Fibroblast of lung (primary cell): ENCODE measurements at regions not wholly inside any gene's neighbourhood (a gene's known extent, or its start where the extent isn't known, plus 50 kb on each side); places are given as distances from the start of the nearest gene placed in this dataset.
A peak's percentile ranks its signal among the peaks of the same experiment; 100 is the strongest.
"Not testable (repeated sequence)": the region's sequence is repeated elsewhere in the genome, so short reads cannot be mapped to it uniquely, and the experiment has no call there.

ENCODE experiments used
- DNase-seq, 2 donors: peaks; one replicate each; pipeline versions ENCODE4 v3.0.0 to v3.0.0-alpha.2; 2010; ENCODE audit warnings: low read depth in 2 of 2
- H2AFZ ChIP-seq: 2 replicates; pipeline ENCODE4 v1.5.1; 2012; ENCODE audit warnings: low read length, control low read depth, inconsistent platforms
- H3K27ac ChIP-seq: 2 replicates; pipeline ENCODE4 v1.5.1; 2011; ENCODE audit warnings: low read length, control low read depth; ENCODE audit not compliant: insufficient read depth
- H3K27me3 ChIP-seq: 2 replicates; pipeline ENCODE4 v1.5.1; 2011; ENCODE audit warnings: mild to moderate bottlenecking, low read length; ENCODE audit not compliant: control insufficient read depth, insufficient read depth
- H3K36me3 ChIP-seq: 2 replicates; pipeline ENCODE4 v1.5.1; 2011; ENCODE audit warnings: low read length; ENCODE audit not compliant: control insufficient read depth, insufficient read depth
- H3K4me1 ChIP-seq: 2 replicates; pipeline ENCODE4 v1.5.1; 2011; ENCODE audit warnings: low read length; ENCODE audit not compliant: control insufficient read depth, insufficient read depth; ENCODE audit errors: extremely low read depth
- H3K4me2 ChIP-seq: 2 replicates; pipeline ENCODE4 v1.5.1; 2011; ENCODE audit warnings: low read length, control low read depth; ENCODE audit not compliant: insufficient read depth; ENCODE audit errors: extremely low read depth
- H3K4me3 ChIP-seq, 4 experiments: fragments of 200-600 bp in 1 of 4; sonication (generic) in 1 of 4; replicated peaks in 1 of 4; 2 replicates each; pipeline ENCODE4 v1.5.1; 2011 to 2016; ENCODE audit warnings: low read length in 4 of 4, low read depth in 3 of 4, mild to moderate bottlenecking in 3 of 4, control low read depth in 2 of 4, inconsistent platforms in 1 of 4, mixed read lengths in 1 of 4; ENCODE audit not compliant: insufficient read depth in 1 of 4; ENCODE audit errors: control extremely low read depth in 1 of 4
- H3K79me2 ChIP-seq: 2 replicates; pipeline ENCODE4 v1.5.1; 2012; ENCODE audit warnings: mild to moderate bottlenecking, low read length, inconsistent platforms; ENCODE audit not compliant: control insufficient read depth, insufficient read depth
- H3K9ac ChIP-seq: 2 replicates; pipeline ENCODE4 v1.5.1; 2011; ENCODE audit warnings: mild to moderate bottlenecking, low read length, control low read depth; ENCODE audit not compliant: insufficient read depth
- H3K9me3 ChIP-seq: 2 replicates; pipeline ENCODE4 v1.5.1; 2012; ENCODE audit warnings: low read depth, low read length; ENCODE audit not compliant: control insufficient read depth, insufficient read depth
- H4K20me1 ChIP-seq: 2 replicates; pipeline ENCODE4 v1.5.1; 2011; ENCODE audit warnings: low read length; ENCODE audit not compliant: control insufficient read depth, insufficient read depth; ENCODE audit errors: extremely low read depth
- CTCF ChIP-seq, 2 donors: IDR thresholded peaks in 1 of 2; conservative IDR thresholded peaks in 1 of 2; 1 replicate in 1 of 2; 2 replicates in 1 of 2; pipeline ENCODE4 v1.5.1; 2011 to 2012; ENCODE audit warnings: low read length in 2 of 2, control low read depth in 1 of 2, inconsistent platforms in 1 of 2, low read depth in 1 of 2, mild to moderate bottlenecking in 1 of 2
- EZH2 ChIP-seq: IDR thresholded peaks from 2 replicates; pipeline ENCODE4 v1.5.1; 2012; ENCODE audit warnings: low read length, control low read depth, mild to moderate bottlenecking; ENCODE audit errors: missing control alignments

DNA sequence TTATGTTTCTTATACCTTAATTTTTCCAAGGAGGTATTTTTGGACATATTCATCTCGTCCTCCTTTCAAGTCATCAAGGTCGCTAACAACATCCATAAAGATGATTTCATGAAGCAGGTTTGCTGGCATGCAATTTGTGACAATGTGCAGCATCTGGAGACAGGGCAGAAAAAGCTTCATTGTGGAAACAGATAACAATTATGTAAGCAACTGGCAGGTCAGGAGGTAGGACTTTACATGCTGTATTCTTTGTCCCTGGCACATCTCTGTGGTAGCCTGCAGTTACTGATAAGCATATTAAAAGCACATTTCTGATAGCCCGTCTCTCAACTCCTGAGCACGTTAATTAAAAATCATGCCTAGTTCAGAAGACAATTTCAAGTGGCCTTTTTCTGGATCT, 156.8 kb downstream of the LEPR start:
- Histone ChIP-seq H3K9ac (no peak overlapping the region), H3K27ac (no peak overlapping the region), H3K9me3 (no peaks in the 10 kb centered on the region), H3K27me3 (no peaks in the 10 kb centered on the region), H3K4me1 (no peaks in the 10 kb centered on the region), H3K4me3 (no peak overlapping the region), H4K20me1 (no peaks in the 10 kb centered on the region), H3K4me2 (no peak overlapping the region), H2AFZ (no peak overlapping the region), H3K36me3 (no peaks in the 10 kb centered on the region), H3K79me2 (no peaks in the 10 kb centered on the region)
- DNase-seq, result no peak
- TF ChIP-seq EZH2 (no peak), CTCF (conservative IDR thresholded peaks at IDR 0.05 in 1 of 2, IDR thresholded peaks at IDR 0.05 in 1 of 2; ENCODE audit: low read depth in 1 of 2, low read length in 2 of 2) (no peak)

DNA sequence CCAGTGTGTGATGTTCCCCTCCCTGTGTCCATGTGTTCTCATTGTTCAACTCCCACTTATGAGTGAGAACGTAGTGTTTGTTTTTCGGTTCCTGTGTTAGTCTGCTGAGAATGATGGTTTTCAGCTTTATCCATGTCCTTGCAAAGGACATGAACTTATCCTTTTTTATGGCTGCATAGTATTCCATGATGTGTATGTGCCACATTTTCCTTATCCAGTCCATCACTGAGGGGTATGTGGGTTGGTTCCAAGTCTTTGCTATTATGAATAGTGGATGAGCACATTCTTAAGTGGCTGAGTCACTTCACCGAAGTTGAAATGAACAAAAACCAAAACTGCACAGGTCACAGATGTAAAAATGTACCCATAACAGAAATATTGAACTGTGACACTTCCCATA, 157.5 kb downstream of the LEPR start:
- H3K36me3 ChIP-seq, H3K27ac ChIP-seq: not testable (repeated sequence)
- DNase-seq, result peak in 1 of 2 donors; percentile 6

GRCh38 chr1:65581119-65581518, 160.7 kb downstream of the LEPR start:
- Histone ChIP-seq H3K27ac (no peak overlapping the region), H3K27me3 (no peaks in the 10 kb centered on the region), H3K4me3 (no peak overlapping the region), H2AFZ (no peak overlapping the region), H4K20me1 (no peaks in the 10 kb centered on the region), H3K4me1 (no peaks in the 10 kb centered on the region), H3K36me3 (no peaks in the 10 kb centered on the region), H3K9ac (no peak overlapping the region), H3K79me2 (no peaks in the 10 kb centered on the region), H3K4me2 (no peak overlapping the region), H3K9me3 (no peaks in the 10 kb centered on the region)
- DNase-seq, result peak in 1 of 2 donors; percentile 6
- TF ChIP-seq EZH2, result no peak
- peak; percentile 12 to 28 for TF ChIP-seq CTCF (conservative IDR thresholded peaks at IDR 0.05 in 1 of 2, IDR thresholded peaks at IDR 0.05 in 1 of 2; ENCODE audit: low read depth in 1 of 2, low read length in 2 of 2)

More for the DNA sequence above, 157.5 kb downstream of the LEPR start:
- H3K4me1 ChIP-seq, H2AFZ ChIP-seq, H3K27me3 ChIP-seq, H3K9me3 ChIP-seq, H3K4me2 ChIP-seq, H3K9ac ChIP-seq, H3K4me3 ChIP-seq, H4K20me1 ChIP-seq, H3K79me2 ChIP-seq: not testable (repeated sequence)

DNA sequence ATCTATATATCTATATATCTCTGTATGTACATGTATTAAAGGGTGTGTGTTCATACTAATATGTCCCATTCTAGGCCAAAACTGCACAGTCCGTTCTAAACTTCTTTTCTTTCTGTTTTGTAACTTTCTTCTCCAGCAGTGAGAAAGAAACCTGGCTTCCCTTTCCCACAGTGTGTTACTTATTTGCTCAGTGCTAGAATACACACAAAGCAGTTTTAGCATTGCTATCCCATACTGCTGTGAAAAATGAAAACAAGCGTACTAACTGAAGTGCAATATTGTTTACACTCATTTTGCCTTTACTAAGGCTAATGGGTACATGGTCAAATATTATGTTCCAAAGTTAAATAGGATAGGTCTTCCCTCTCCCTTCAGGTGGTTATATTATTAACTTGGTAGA, 163.9 kb downstream of the LEPR start:
- no peaks in the 10 kb centered on the region for H3K36me3 ChIP-seq
- DNase-seq, result no peak
- no peaks in the 10 kb centered on the region for H3K9me3 ChIP-seq
- H4K20me1 ChIP-seq, result no peaks in the 10 kb centered on the region
- no peak overlapping the region for H3K4me3 ChIP-seq
- H3K4me2 ChIP-seq, result no peak overlapping the region
- H3K4me1 ChIP-seq, result no peaks in the 10 kb centered on the region
- H2AFZ ChIP-seq, result no peak overlapping the region
- H3K27me3 ChIP-seq, result no peaks in the 10 kb centered on the region
- TF ChIP-seq EZH2 (no peak), CTCF (conservative IDR thresholded peaks at IDR 0.05 in 1 of 2, IDR thresholded peaks at IDR 0.05 in 1 of 2; ENCODE audit: low read depth in 1 of 2, low read length in 2 of 2) (no peak)
- H3K9ac ChIP-seq, result no peak overlapping the region
- H3K79me2 ChIP-seq, result no peaks in the 10 kb centered on the region
- no peak overlapping the region for H3K27ac ChIP-seq
